SK-N-MC (cell line): ENCODE measurements at regions not wholly inside any gene's neighbourhood (a gene's known extent, or its start where the extent isn't known, plus 50 kb on each side); places are given as distances from the start of the nearest gene placed in this dataset.

Experiments
- DNase-seq: peaks from one replicate; pipeline ENCODE4 v3.0.0-alpha.2; 2011; ENCODE audit warnings: low read depth, low spot score
- H3K27ac ChIP-seq: fragments of 200-600 bp; sonication (generic); 2 replicates; pipeline ENCODE4 v1.5.1; 2016; ENCODE audit warnings: mixed run types
- H3K36me3 ChIP-seq: fragments of 200-600 bp; sonication (generic); 2 replicates; pipeline ENCODE4 v1.6.1; 2017; ENCODE audit warnings: antibody characterized with exemption, low read length, mixed read lengths; ENCODE audit not compliant: insufficient read depth
- H3K4me3 ChIP-seq: fragments of 200-600 bp; sonication (generic); 2 replicates; pipeline ENCODE4 v1.5.1; 2016
- H3K9ac ChIP-seq: fragments of 200-600 bp; sonication (generic); 2 replicates; pipeline ENCODE4 v1.8.0; 2017; ENCODE audit warnings: mixed run types, mixed read lengths; ENCODE audit not compliant: insufficient read length
- H3K9me3 ChIP-seq: fragments of 200-600 bp; sonication (generic); 2 replicates; pipeline ENCODE4 v1.6.1; 2017; ENCODE audit warnings: low read depth, mild to moderate bottlenecking, antibody characterized with exemption, low read length, moderate library complexity, mixed read lengths
- EZH2 ChIP-seq: fragments of 200-600 bp; sonication (generic); IDR thresholded peaks from one replicate; pipeline ENCODE4 v1.6.1; 2017; ENCODE audit warnings: antibody characterized with exemption
- FOXP2 ChIP-seq: optimal IDR thresholded peaks from 2 replicates; pipeline ENCODE3; 2011; ENCODE audit warnings: mild to moderate bottlenecking, moderate library complexity; ENCODE audit not compliant: insufficient read depth; ENCODE audit errors: extremely low read length, control extremely low read depth
- POLR2AphosphoS5 ChIP-seq: IDR thresholded peaks from 2 replicates; pipeline ENCODE4 v1.6.1; 2012; ENCODE audit warnings: mild to moderate bottlenecking, low read depth, low read length, borderline replicate concordance

GRCh38 chr13:50726164-50726563 is 117.3 kb downstream of the DLEU7 start:
- H3K4me3 ChIP-seq = no peak overlapping the region
- H3K9ac ChIP-seq = no peak overlapping the region
- H3K36me3 ChIP-seq = no peaks in the 10 kb centered on the region
- 0 out of 2 replicates have a peak, but pooled peaks cover 2% of the 10 kb centered on the region for H3K9me3 ChIP-seq
- H3K27ac ChIP-seq = no peak overlapping the region
- DNase-seq = no peak
- TF ChIP-seq POLR2AphosphoS5 = no peak
- TF ChIP-seq EZH2 = no peak
- TF ChIP-seq FOXP2 = no peak

GRCh38 chr13:50729177-50729576 is 114.3 kb downstream of the DLEU7 start:
- no peak for TF ChIP-seq FOXP2
- no peak for TF ChIP-seq POLR2AphosphoS5
- TF ChIP-seq EZH2 = no peak
- Histone ChIP-seq H3K36me3 (no peaks in the 10 kb centered on the region), H3K27ac (no peak overlapping the region), H3K9ac (no peak overlapping the region), H3K9me3 (0 out of 2 replicates have a peak, but pooled peaks cover 2% of the 10 kb centered on the region), H3K4me3 (no peak overlapping the region)
- no peak for DNase-seq

GRCh38 chr13:50730496-50731351 is 112.8 kb downstream of the DLEU7 start:
- no peaks in the 10 kb centered on the region for H3K36me3 ChIP-seq
- 0 out of 2 replicates have a peak, but pooled peaks cover 2% of the 10 kb centered on the region for H3K9me3 ChIP-seq
- TF ChIP-seq FOXP2 (no peak), EZH2 (no peak)
- H3K4me3 ChIP-seq = no peak overlapping the region
- no peak overlapping the region for H3K27ac ChIP-seq
- no peak overlapping the region for H3K9ac ChIP-seq
- no peak for DNase-seq

- TF ChIP-seq POLR2AphosphoS5 = no peak
- TF ChIP-seq EZH2 = no peak
- no peak for TF ChIP-seq FOXP2
- Histone ChIP-seq H3K27ac (no peak overlapping the region), H3K9ac (no peak overlapping the region), H3K36me3 (no peaks in the 10 kb centered on the region), H3K9me3 (0 out of 2 replicates have a peak, but pooled peaks cover 2% of the 10 kb centered on the region), H3K4me3 (no peak overlapping the region)
- no peak for DNase-seq
Measured at GRCh38 chr13:50731400-50731799, 112.1 kb downstream of the DLEU7 start.

GRCh38 chr13:50732712-50733111 is 110.8 kb downstream of the DLEU7 start:
- Histone ChIP-seq H3K27ac (no peak overlapping the region), H3K9ac (no peak overlapping the region), H3K4me3 (no peak overlapping the region), H3K9me3 (0 out of 2 replicates have a peak, but pooled peaks cover 2% of the 10 kb centered on the region), H3K36me3 (no peaks in the 10 kb centered on the region)
- DNase-seq = no peak
- TF ChIP-seq POLR2AphosphoS5 (no peak), FOXP2 (no peak), EZH2 (no peak)

- TF ChIP-seq POLR2AphosphoS5 = no peak
- TF ChIP-seq FOXP2 = no peak
- TF ChIP-seq EZH2 = no peak
- no peak for DNase-seq
- Histone ChIP-seq H3K27ac (no peak overlapping the region), H3K9ac (no peak overlapping the region), H3K4me3 (no peak overlapping the region), H3K36me3 (no peaks in the 10 kb centered on the region), H3K9me3 (0 out of 2 replicates have a peak, but pooled peaks cover 2% of the 10 kb centered on the region)
Measured at GRCh38 chr13:50733392-50733791, 110.1 kb downstream of the DLEU7 start.

GRCh38 chr13:50735071-50735470 is 108.4 kb downstream of the DLEU7 start:
- no peaks in the 10 kb centered on the region for H3K36me3 ChIP-seq
- no peak overlapping the region for H3K27ac ChIP-seq
- no peaks in the 10 kb centered on the region for H3K9me3 ChIP-seq
- no peak for TF ChIP-seq POLR2AphosphoS5
- no peak for TF ChIP-seq FOXP2
- TF ChIP-seq EZH2 = no peak
- no peak overlapping the region for H3K9ac ChIP-seq
- no peak overlapping the region for H3K4me3 ChIP-seq
- no peak for DNase-seq

GRCh38 chr13:50740052-50740741 is 103.3 kb downstream of the DLEU7 start:
- H3K9me3 ChIP-seq = no peaks in the 10 kb centered on the region
- no peak overlapping the region for H3K4me3 ChIP-seq
- TF ChIP-seq POLR2AphosphoS5 = no peak
- no peak for TF ChIP-seq FOXP2
- no peak for TF ChIP-seq EZH2
- H3K9ac ChIP-seq = no peak overlapping the region
- no peaks in the 10 kb centered on the region for H3K36me3 ChIP-seq
- DNase-seq = no peak
- H3K27ac ChIP-seq = no peak overlapping the region
